KMS-11 (cell line): ENCODE measurements at regions not wholly inside any gene's neighbourhood (a gene's known extent, or its start where the extent isn't known, plus 50 kb on each side); places are given as distances from the start of the nearest gene placed in this dataset.

Experiments used
- H2AFZ ChIP-seq: fragments of 200-600 bp; sonication (generic); 2 replicates; pipeline ENCODE4 v1.6.1; 2016; ENCODE audit warnings: antibody characterized with exemption, mixed run types, low read depth
- H3K27ac ChIP-seq: fragments of 200-600 bp; sonication (generic); 2 replicates; pipeline ENCODE4 v1.6.1; 2016; ENCODE audit warnings: mild to moderate bottlenecking, mixed run types
- H3K27me3 ChIP-seq: fragments of 200-600 bp; sonication (generic); 2 replicates; pipeline ENCODE4 v1.6.1; 2017; ENCODE audit warnings: mild to moderate bottlenecking, low read depth, mixed run types, moderate library complexity; ENCODE audit not compliant: insufficient read depth
- H3K36me3 ChIP-seq: fragments of 200-600 bp; sonication (generic); 2 replicates; pipeline ENCODE4 v1.6.1; 2017; ENCODE audit warnings: mild to moderate bottlenecking, mixed run types; ENCODE audit not compliant: insufficient read depth
- H3K4me1 ChIP-seq: fragments of 200-600 bp; sonication (generic); 2 replicates; pipeline ENCODE4 v1.6.1; 2016; ENCODE audit warnings: mild to moderate bottlenecking, low read depth, mixed run types; ENCODE audit not compliant: poor library complexity, severe bottlenecking
- H3K4me2 ChIP-seq: fragments of 200-600 bp; sonication (generic); 2 replicates; pipeline ENCODE4 v1.7.0; 2016; ENCODE audit warnings: mild to moderate bottlenecking, mixed run types
- H3K4me3 ChIP-seq: fragments of 200-600 bp; sonication (generic); IDR thresholded peaks from 2 replicates; pipeline ENCODE4 v1.6.1; 2017; ENCODE audit warnings: low read depth, low read length, mixed read lengths; ENCODE audit not compliant: insufficient read depth
- H3K79me2 ChIP-seq: fragments of 200-600 bp; sonication (generic); 2 replicates; pipeline ENCODE4 v1.6.1; 2016; ENCODE audit warnings: low read depth, mixed run types; ENCODE audit not compliant: insufficient read depth
- H3K9ac ChIP-seq: fragments of 200-600 bp; sonication (generic); 2 replicates; pipeline ENCODE4 v1.6.1; 2016; ENCODE audit warnings: mild to moderate bottlenecking, mixed run types
- H4K20me1 ChIP-seq: fragments of 200-600 bp; sonication (generic); 2 replicates; pipeline ENCODE4 v1.6.1; 2016; ENCODE audit warnings: mild to moderate bottlenecking, mixed run types; ENCODE audit not compliant: insufficient read depth
- TF ChIP-seq, protein P1 (sequence below): fragments of 200-600 bp; sonication (generic); conservative IDR thresholded peaks from 2 replicates; pipeline ENCODE4 v1.6.1; 2017; ENCODE audit warnings: low read depth, mild to moderate bottlenecking, antibody characterized with exemption, low read length, moderate library complexity, mixed read lengths

DNA sequence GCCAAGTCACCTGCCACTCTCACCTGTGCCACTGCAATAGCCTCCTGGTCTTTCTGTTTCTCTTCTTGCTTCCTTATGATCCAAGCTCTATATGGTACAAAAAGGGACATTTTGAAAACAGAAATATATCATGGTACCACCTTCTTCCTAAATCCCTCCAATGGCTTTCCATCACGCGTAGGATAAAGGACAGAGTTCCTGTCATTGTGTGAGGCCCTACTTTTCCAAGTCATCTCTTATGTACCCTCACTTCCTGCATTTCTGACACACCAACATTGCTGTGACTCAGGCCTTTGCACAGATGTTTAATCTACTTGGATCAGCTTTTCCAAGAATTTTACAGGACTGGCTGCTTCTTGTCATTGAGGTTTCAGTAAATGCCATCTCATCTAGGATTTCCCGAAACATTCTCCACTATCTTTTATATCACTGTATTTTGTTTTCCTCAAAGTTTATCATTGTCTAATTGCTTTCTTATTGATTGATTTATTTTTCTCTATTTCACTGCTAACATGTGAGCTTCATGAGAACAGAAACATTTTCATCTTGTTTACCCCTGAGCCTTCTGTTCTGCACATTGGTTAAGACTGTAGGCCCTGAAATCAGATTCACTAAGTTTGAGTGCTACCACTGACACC, 426.1 kb upstream of the FANCL start:
- Histone ChIP-seq H4K20me1 (no peaks in the 10 kb centered on the region), H3K4me1 (no peaks in the 10 kb centered on the region), H3K27me3 (no peaks in the 10 kb centered on the region), H3K4me2 (no peak overlapping the region), H3K36me3 (no peaks in the 10 kb centered on the region), H3K79me2 (no peaks in the 10 kb centered on the region), H2AFZ (no peak overlapping the region), H3K9ac (no peak overlapping the region), H3K27ac (no peak overlapping the region), H3K4me3 (no peak overlapping the region)
- TF ChIP-seq, protein P1, sequence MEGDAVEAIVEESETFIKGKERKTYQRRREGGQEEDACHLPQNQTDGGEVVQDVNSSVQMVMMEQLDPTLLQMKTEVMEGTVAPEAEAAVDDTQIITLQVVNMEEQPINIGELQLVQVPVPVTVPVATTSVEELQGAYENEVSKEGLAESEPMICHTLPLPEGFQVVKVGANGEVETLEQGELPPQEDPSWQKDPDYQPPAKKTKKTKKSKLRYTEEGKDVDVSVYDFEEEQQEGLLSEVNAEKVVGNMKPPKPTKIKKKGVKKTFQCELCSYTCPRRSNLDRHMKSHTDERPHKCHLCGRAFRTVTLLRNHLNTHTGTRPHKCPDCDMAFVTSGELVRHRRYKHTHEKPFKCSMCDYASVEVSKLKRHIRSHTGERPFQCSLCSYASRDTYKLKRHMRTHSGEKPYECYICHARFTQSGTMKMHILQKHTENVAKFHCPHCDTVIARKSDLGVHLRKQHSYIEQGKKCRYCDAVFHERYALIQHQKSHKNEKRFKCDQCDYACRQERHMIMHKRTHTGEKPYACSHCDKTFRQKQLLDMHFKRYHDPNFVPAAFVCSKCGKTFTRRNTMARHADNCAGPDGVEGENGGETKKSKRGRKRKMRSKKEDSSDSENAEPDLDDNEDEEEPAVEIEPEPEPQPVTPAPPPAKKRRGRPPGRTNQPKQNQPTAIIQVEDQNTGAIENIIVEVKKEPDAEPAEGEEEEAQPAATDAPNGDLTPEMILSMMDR, result no peak

DNA sequence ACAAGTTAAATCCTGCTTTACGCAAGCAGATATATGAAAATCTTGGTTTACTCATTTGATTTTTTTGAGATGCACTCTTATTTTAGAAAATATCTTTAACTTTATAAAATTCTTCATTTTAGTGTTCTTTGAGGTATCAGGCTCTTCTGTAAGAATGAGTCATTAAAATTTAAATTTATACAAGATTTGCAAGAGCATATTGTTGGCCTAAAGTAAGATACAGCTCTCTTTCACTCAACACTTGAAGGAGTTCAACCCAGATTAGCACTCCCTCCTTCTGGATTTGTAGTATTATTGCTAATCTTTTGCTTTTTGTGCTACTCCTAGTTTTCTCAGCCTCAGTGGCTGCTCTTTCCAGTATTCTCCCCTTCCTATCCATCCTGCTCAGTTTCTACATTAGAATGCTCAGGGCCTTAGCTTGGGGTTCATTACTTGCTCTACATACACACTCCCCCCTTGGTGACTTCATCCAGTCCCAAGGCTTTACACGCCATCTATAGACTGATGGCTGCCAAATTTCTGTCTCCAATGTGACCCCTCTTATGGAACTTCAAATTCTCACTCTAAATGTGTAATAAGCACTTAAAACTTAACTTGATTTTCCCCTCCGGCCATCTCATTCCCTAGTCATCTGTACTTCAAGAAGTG, 425.3 kb upstream of the FANCL start:
- H3K9ac ChIP-seq, result no peak overlapping the region

DNA sequence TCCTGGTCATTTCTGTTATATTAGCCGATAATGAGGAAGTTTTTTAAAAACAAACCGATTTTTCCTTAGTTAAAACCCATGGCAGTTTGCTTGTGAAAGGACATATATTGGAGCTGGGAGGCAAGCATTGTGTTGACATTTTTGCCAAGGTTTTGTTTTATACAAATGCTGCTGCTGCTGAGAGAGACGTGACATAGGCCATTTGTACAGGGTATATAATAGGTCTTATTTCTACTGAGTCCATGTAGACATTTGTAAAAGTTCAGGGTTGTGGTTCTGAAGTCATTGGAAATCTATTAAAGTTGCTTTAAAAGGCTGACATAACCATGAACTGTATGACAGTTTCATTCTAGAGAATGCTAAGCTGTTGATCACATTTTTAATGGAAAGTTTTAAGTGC, 424.0 kb upstream of the FANCL start:
- Histone ChIP-seq H3K79me2 (no peaks in the 10 kb centered on the region), H4K20me1 (no peaks in the 10 kb centered on the region), H3K27me3 (no peaks in the 10 kb centered on the region), H2AFZ (no peak overlapping the region), H3K4me3 (no peak overlapping the region), H3K27ac (peak overlapping the region; percentile 6; the same call in 1 of the 2 replicates), H3K4me1 (no peaks in the 10 kb centered on the region), H3K4me2 (no peak overlapping the region), H3K36me3 (no peaks in the 10 kb centered on the region), H3K9ac (no peak overlapping the region)
- TF ChIP-seq, protein P1, result no peak

More for the DNA sequence above, 425.3 kb upstream of the FANCL start:
- TF ChIP-seq, protein P1, result no peak
- Histone ChIP-seq H3K79me2 (no peaks in the 10 kb centered on the region), H3K27me3 (no peaks in the 10 kb centered on the region), H3K36me3 (no peaks in the 10 kb centered on the region), H3K4me2 (no peak overlapping the region), H3K4me1 (no peaks in the 10 kb centered on the region), H4K20me1 (no peaks in the 10 kb centered on the region), H3K27ac (no peak overlapping the region), H2AFZ (no peak overlapping the region), H3K4me3 (no peak overlapping the region)

DNA sequence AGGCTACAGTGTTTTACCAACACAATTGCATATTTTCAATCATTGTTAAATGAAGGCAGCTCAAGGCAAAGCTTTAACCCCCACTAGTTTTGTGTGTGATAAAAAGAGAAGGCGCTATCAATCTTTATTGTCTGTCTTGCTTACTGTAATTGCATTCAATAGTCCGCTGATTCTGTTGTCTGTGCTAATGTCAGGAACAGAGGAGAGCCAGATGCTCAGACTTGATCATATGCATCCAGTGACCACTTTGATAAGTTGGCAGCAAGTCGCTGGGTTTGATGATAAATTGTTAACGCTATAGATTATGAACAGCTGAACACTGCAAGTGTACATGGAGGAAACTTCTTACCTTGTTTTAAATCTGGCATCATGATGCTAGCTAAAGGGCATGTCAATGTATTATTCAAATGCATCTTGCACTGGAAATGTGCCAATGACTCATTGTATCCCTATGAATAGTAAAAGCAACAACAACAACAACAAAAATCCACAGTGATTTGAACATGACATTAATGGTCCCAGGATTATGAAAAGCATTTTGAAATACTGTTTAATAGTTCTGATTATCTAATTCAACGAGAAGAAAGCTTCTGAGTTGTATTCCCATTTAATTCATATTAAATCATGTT, 423.5 kb upstream of the FANCL start:
- Histone ChIP-seq H3K79me2 (no peaks in the 10 kb centered on the region), H3K27me3 (no peaks in the 10 kb centered on the region), H2AFZ (no peak overlapping the region), H3K36me3 (no peaks in the 10 kb centered on the region), H3K9ac (no peak overlapping the region), H3K4me2 (no peak overlapping the region), H3K4me1 (no peaks in the 10 kb centered on the region), H3K27ac (no peak overlapping the region), H3K4me3 (no peak overlapping the region), H4K20me1 (no peaks in the 10 kb centered on the region)
- TF ChIP-seq, protein P1, result no peak
